ENCODE measurements at regions not wholly inside any gene's neighbourhood (a gene's known extent, or its start where the extent isn't known, plus 50 kb on each side); places are given as distances from the start of the nearest gene placed in this dataset.
"Not testable (repeated sequence)": the region's sequence is repeated elsewhere in the genome, so short reads cannot be mapped to it uniquely, and the experiment has no call there.

DNA sequence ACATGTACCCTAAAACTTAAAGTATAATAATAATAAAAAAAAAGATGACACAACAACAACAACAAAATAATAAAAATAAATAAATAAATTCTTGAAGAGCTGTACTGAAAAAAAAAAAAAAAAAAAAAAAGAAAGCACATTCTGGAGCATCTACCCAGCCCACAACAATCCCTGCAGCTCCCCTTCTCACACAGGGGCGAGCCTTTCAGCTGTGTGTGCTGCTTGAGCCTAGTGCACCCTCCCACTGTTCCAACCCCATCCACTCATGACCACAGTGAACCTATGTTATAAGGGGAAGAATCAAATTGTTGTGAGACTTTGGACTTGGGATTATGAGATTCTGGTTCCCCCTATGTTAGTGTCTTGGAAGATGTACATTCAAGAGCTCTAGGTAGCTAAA is 161.5 kb upstream of the JADE1 start:
- Histone ChIP-seq H3K4me3 (no peak overlapping the region), H3F3A (ENCODE audit: insufficient read depth, low read depth) (no peaks in the 10 kb centered on the region), H3K36me3 (ENCODE audit: low read depth) (no peaks in the 10 kb centered on the region), H3K9me2 (ENCODE audit: insufficient read depth) (no peaks in the 10 kb centered on the region), H3K79me2 (ENCODE audit: low read depth) (no peaks in the 10 kb centered on the region), H2AFZ (no peak overlapping the region), H3K27ac (no peak overlapping the region), H3K4me1 (replicated peaks; ENCODE audit: insufficient read depth) (no peaks in the 10 kb centered on the region), H4K20me1 (ENCODE audit: insufficient read depth) (no peaks in the 10 kb centered on the region), H3K4me2 (no peak overlapping the region), H3K27me3 (ENCODE audit: insufficient read depth, low read depth) (no peaks in the 10 kb centered on the region), H3K9me3 (ENCODE audit: insufficient read depth, low read depth) (no peaks in the 10 kb centered on the region)
- ChIA-PET CTCF (no interaction called here), POLR2A (ENCODE audit: unreplicated experiment) (no interaction called here)
- no peak for DNase-seq
- no TSS peak for BruUV-seq (replicated peaks)
- intact Hi-C loops (cut with micrococcal nuclease; ENCODE audit: unreplicated experiment) = no loop called here
- TF ChIP-seq, protein P1, sequence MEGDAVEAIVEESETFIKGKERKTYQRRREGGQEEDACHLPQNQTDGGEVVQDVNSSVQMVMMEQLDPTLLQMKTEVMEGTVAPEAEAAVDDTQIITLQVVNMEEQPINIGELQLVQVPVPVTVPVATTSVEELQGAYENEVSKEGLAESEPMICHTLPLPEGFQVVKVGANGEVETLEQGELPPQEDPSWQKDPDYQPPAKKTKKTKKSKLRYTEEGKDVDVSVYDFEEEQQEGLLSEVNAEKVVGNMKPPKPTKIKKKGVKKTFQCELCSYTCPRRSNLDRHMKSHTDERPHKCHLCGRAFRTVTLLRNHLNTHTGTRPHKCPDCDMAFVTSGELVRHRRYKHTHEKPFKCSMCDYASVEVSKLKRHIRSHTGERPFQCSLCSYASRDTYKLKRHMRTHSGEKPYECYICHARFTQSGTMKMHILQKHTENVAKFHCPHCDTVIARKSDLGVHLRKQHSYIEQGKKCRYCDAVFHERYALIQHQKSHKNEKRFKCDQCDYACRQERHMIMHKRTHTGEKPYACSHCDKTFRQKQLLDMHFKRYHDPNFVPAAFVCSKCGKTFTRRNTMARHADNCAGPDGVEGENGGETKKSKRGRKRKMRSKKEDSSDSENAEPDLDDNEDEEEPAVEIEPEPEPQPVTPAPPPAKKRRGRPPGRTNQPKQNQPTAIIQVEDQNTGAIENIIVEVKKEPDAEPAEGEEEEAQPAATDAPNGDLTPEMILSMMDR (conservative IDR thresholded peaks at IDR 0.05) = no peak
- no peak for TF ChIP-seq EZH2 (IDR thresholded peaks at IDR 0.05; ENCODE audit: low read depth)

DNA sequence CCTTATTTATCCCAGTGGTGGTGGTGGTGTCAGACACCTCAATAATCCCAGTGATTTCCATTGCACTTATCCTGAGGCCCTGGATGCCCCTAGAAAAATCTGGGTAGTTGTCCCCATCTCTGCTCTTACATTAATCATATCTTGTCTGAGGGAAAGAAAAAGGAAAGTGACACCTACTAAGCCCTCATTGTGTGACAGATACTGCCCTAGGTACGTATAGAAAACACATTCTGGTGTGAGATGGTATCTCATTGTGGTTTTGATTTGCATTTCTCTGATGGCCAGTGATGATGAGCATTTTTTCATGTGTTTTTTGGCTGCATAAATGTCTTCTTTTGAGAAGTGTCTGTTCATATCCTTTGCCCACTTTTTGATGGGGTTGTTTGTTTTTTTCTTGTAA is 162.6 kb upstream of the JADE1 start:
- H4K20me1 ChIP-seq (ENCODE audit: insufficient read depth); H3K9me2 ChIP-seq (ENCODE audit: insufficient read depth); BruUV-seq (replicated peaks); H3K4me2 ChIP-seq; H3K4me3 ChIP-seq; POLR2A ChIA-PET (ENCODE audit: unreplicated experiment); H3K4me1 ChIP-seq (replicated peaks; ENCODE audit: insufficient read depth); CTCF ChIA-PET; H3K79me2 ChIP-seq (ENCODE audit: low read depth); DNase-seq; intact Hi-C loops (cut with micrococcal nuclease; ENCODE audit: unreplicated experiment); H3K9me3 ChIP-seq (ENCODE audit: insufficient read depth, low read depth); H2AFZ ChIP-seq; H3K27ac ChIP-seq; H3K27me3 ChIP-seq (ENCODE audit: insufficient read depth, low read depth); H3K36me3 ChIP-seq (ENCODE audit: low read depth); H3F3A ChIP-seq (ENCODE audit: insufficient read depth, low read depth): not testable (repeated sequence)

DNA sequence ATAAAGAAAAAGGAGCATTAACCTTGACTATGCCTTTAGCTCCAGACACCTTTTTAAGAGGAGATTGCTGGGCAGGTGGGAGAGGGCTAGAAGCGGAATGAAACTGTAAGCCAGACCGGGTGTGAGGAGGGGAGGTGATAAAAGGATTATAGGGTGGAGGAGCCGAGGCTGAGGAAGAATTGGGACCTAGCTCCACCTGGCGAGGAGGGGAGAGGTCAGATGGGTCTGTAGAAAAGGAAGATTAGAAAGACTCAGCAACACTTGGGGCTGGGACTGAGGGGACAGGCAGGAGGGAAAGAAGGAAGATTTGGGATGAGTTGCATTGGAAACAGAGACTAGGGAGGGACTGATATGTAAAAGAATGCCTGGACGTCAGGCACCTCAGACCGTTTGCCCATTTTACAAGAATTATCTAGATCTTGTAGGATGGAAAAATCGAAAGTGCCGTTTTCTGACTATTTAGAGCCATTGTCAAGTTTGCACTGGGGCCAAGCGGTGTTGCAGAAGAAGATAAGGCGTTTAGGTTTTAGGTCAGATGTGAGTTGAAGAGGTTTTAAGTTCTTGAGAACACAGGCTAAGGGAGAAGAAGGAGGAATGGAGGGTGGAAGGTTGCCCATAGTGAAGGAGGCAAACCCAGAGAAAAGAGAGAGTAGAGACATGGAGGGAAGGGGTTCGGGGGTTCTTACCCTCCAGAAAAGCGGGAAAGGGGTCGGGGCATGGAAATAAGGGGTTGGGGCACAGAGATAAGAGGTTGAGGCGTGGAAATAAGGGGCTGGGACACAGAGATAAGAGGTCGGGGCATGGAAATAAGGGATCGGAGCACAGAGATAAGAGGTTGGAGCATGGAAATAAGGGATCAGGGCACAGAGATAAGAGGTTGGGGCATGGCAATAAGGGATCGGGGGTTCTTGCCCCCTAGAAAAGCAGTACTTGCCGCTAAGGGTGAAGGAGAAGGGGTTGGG is 164.5 kb upstream of the JADE1 start:
- H3K4me1 ChIP-seq (replicated peaks; ENCODE audit: insufficient read depth); H3K4me3 ChIP-seq; H3K36me3 ChIP-seq (ENCODE audit: low read depth); CTCF ChIA-PET; H3K27me3 ChIP-seq (ENCODE audit: insufficient read depth, low read depth); H4K20me1 ChIP-seq (ENCODE audit: insufficient read depth); POLR2A ChIA-PET (ENCODE audit: unreplicated experiment); H2AFZ ChIP-seq; DNase-seq; H3K79me2 ChIP-seq (ENCODE audit: low read depth); H3K27ac ChIP-seq; H3K9me2 ChIP-seq (ENCODE audit: insufficient read depth); H3K4me2 ChIP-seq; intact Hi-C loops (cut with micrococcal nuclease; ENCODE audit: unreplicated experiment); H3F3A ChIP-seq (ENCODE audit: insufficient read depth, low read depth); H3K9me3 ChIP-seq (ENCODE audit: insufficient read depth, low read depth); BruUV-seq (replicated peaks): not testable (repeated sequence)

DNA sequence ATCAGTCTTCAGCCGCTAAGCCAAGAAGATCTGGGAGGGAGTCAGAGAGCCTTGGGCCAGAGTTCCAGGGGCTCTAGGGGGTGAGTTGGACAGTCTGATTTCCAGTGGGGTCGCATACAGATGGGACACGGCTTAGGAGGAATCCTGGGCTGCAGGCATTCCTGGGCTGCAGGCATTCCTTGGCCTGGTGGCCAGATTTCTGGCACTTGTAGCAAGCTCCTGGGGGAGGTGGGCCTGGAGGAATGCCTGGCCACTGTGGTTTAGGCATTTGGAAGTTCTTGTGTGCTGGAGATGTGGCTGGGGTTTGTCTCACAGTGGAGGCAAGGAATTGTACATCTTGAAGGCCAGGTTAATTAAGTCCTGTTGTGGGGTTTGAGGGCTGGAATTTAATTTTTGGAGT is 165.4 kb upstream of the JADE1 start:
- H3K4me1 ChIP-seq (replicated peaks; ENCODE audit: insufficient read depth); H2AFZ ChIP-seq; H3K36me3 ChIP-seq (ENCODE audit: low read depth); DNase-seq; intact Hi-C loops (cut with micrococcal nuclease; ENCODE audit: unreplicated experiment); H3K27ac ChIP-seq; H3K4me3 ChIP-seq; H3K9me3 ChIP-seq (ENCODE audit: insufficient read depth, low read depth); H4K20me1 ChIP-seq (ENCODE audit: insufficient read depth); H3K9me2 ChIP-seq (ENCODE audit: insufficient read depth); H3F3A ChIP-seq (ENCODE audit: insufficient read depth, low read depth); POLR2A ChIA-PET (ENCODE audit: unreplicated experiment); CTCF ChIA-PET; H3K4me2 ChIP-seq; H3K79me2 ChIP-seq (ENCODE audit: low read depth); H3K27me3 ChIP-seq (ENCODE audit: insufficient read depth, low read depth); BruUV-seq (replicated peaks): not testable (repeated sequence)

DNA sequence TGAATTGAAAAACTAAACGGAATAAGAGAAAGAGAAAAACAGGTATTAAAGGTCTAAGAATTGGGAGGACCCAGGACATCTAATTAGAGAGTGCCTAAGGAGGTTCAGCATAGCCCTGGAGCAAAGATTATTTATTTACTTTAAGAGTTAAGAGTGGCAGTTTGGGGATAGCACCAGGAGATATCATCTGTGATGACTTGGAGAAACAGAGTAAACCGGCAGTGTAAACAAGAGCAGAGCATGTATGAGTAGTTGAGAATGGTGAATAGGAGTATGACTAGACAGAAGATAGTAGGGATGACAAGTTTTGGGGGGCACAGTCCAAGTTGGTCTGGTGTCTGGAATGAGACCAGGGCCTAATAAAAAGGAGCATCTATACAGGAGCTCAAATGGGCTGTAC is 167.9 kb upstream of the JADE1 start:
- H2AFZ ChIP-seq; CTCF ChIA-PET; BruUV-seq (replicated peaks); H3K79me2 ChIP-seq (ENCODE audit: low read depth); POLR2A ChIA-PET (ENCODE audit: unreplicated experiment); H3K36me3 ChIP-seq (ENCODE audit: low read depth); intact Hi-C loops (cut with micrococcal nuclease; ENCODE audit: unreplicated experiment); H3K27me3 ChIP-seq (ENCODE audit: insufficient read depth, low read depth); H3K27ac ChIP-seq; H3K9me2 ChIP-seq (ENCODE audit: insufficient read depth); H3K4me3 ChIP-seq; DNase-seq; H3K4me1 ChIP-seq (replicated peaks; ENCODE audit: insufficient read depth); H3K9me3 ChIP-seq (ENCODE audit: insufficient read depth, low read depth); H3K4me2 ChIP-seq; H3F3A ChIP-seq (ENCODE audit: insufficient read depth, low read depth); H4K20me1 ChIP-seq (ENCODE audit: insufficient read depth): not testable (repeated sequence)
